ENCODE measurements at regions not wholly inside any gene's neighbourhood (a gene's known extent, or its start where the extent isn't known, plus 50 kb on each side); places are given as distances from the start of the nearest gene placed in this dataset.

DNA sequence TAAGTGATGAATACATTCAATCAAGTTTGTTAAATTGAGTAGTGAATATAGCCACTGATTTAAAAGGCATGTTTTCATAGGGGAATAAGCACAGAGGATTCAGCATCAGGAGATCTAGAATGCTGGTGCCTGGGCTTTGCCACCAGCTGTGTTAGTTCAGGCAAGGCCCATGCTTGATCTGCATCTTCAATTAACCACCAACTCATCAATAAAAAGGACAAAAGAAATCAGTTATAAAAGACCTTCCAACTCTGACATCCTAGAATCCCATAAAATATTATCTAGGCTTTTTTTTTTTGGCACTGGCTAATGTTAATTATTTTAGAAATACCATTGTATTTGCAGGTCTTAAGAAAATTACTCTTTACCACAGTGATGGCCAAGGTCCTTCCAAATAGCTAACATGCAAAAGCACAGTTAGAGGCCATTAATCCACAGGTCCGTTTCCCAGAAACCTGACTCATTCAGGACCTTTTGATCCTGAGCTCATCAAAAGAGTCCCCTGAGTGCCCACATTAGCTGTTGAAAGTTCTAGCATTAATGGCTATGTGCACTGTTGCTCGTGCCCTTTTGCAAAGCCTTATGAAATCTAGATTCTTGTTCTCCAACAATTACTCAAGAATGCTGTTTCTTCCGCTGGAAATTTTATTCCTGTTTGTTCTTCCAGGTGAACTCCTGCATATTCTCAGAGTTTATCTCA lies 170.0 kb downstream of the CYRIA start:
- Histone ChIP-seq H3K23ac (ENCODE audit: insufficient read length) (no peak overlapping the region), H4K5ac (ENCODE audit: insufficient read length, low read depth, low read length) (no peak overlapping the region), H3K9ac (replicated peaks in 1 of 4; ENCODE audit: extremely low read depth in 1 of 4, low read depth in 3 of 4, low read length in 3 of 4) (no peak overlapping the region), H2BK15ac (ENCODE audit: low read length) (no peak overlapping the region), H3K56ac (replicated peaks; ENCODE audit: insufficient read length, low read depth, low read length) (no peak overlapping the region), H2BK20ac (ENCODE audit: low read length) (no peak overlapping the region), H3K18ac (ENCODE audit: extremely low read depth, low read length) (no peak overlapping the region), H3K4me2 (ENCODE audit: insufficient read depth in 1 of 2, low read depth in 2 of 2, low read length in 2 of 2) (no peak overlapping the region), H3K4me3 (ENCODE audit: extremely low read depth in 1 of 4, insufficient read depth in 2 of 4, low read depth in 3 of 4, low read length in 4 of 4) (no peak overlapping the region), H3K79me2 (ENCODE audit: control insufficient read depth in 1 of 2, insufficient read depth in 2 of 2, low read length in 2 of 2) (no peaks in the 10 kb centered on the region), H3K27ac (ENCODE audit: low read depth, low read length) (no peak overlapping the region), H3K36me3 (ENCODE audit: control insufficient read depth in 2 of 4, insufficient read depth in 4 of 4, low read length in 3 of 4) (no peaks in the 10 kb centered on the region), H3K14ac (ENCODE audit: insufficient read length) (no peak overlapping the region), H3K27me3 (replicated peaks in 1 of 4; ENCODE audit: control insufficient read depth in 3 of 4, extremely low read depth in 1 of 4, insufficient read depth in 3 of 4, low read length in 3 of 4) (no peaks in the 10 kb centered on the region), H2AK5ac (ENCODE audit: low read depth, low read length) (no peak overlapping the region), H3K4ac (replicated peaks; ENCODE audit: insufficient read length, low read depth, low read length) (no peak overlapping the region), H4K8ac (ENCODE audit: extremely low read depth, insufficient read depth, low read length) (no peak overlapping the region), H2BK5ac (ENCODE audit: low read depth, low read length) (no peak overlapping the region), H3K9me3 (ENCODE audit: insufficient read depth in 2 of 2, low read depth in 1 of 2, low read length in 1 of 2) (no peaks in the 10 kb centered on the region), H3K79me1 (ENCODE audit: low read depth, low read length) (no peaks in the 10 kb centered on the region), H4K20me1 (replicated peaks in 1 of 2; ENCODE audit: control insufficient read depth in 1 of 2, insufficient read depth in 2 of 2, low read length in 2 of 2) (no peaks in the 10 kb centered on the region), H4K91ac (replicated peaks; ENCODE audit: insufficient read length, low read length) (no peak overlapping the region), H2AFZ (ENCODE audit: low read length) (no peak overlapping the region), H3K23me2 (ENCODE audit: low read depth, low read length) (no peaks in the 10 kb centered on the region), H3K4me1 (replicated peaks in 1 of 4; ENCODE audit: control insufficient read depth in 3 of 4, insufficient read depth in 4 of 4, low read length in 3 of 4) (no peaks in the 10 kb centered on the region), H2BK12ac (ENCODE audit: low read depth, low read length) (no peak overlapping the region), H2BK120ac (replicated peaks; ENCODE audit: low read depth, low read length) (no peak overlapping the region)
- ChIA-PET CTCF (ENCODE audit: partially characterized antibody) (interaction anchor here (0.7 to 4.7 kb wide), 5 partner anchors 13 to 214 kb away, joined by 3 to 31 read pairs (median 5); no protein-coding TSS in a partner anchor), POLR2A (ENCODE audit: partially characterized antibody) (no interaction called here)
- WGBS, 2 experiments (ENCODE audit: extremely low coverage in 1 of 2, insufficient coverage in 1 of 2, insufficient read length in 1 of 2, insufficient replicate concordance in 2 of 2, low coverage in 1 of 2, low lambda C conversion rate in 2 of 2, missing lambda C conversion rate in 1 of 2): 70% methylated on average over 3 of the region's 3 CpGs; no CpG with 5 or more reads in 1 of the 2 experiments
- DNase-seq (ENCODE audit: low read depth in 1 of 2, low spot score in 2 of 2) (no peak), FAIRE-seq (no peak)
- TF ChIP-seq KDM4A (IDR thresholded peaks at IDR 0.05; ENCODE audit: low read depth, low read length, severe bottlenecking) (no peak), BRCA1 (IDR thresholded peaks at IDR 0.05; ENCODE audit: low read depth, low read length) (no peak), SP4 (IDR thresholded peaks at IDR 0.05; ENCODE audit: low read length) (no peak), RNF2 (IDR thresholded peaks at IDR 0.05; ENCODE audit: borderline replicate concordance, low read depth, low read length, missing control alignments, poor library complexity, severe bottlenecking) (no peak), JUN (IDR thresholded peaks at IDR 0.05; ENCODE audit: low read depth, low read length) (no peak)

All from H1 (cell line).